ENCODE measurements at regions not wholly inside any gene's neighbourhood (a gene's known extent, or its start where the extent isn't known, plus 50 kb on each side); places are given as distances from the start of the nearest gene placed in this dataset.

- Mint-ChIP-seq H3K4me3 (ENCODE audit: unreplicated experiment) (no peak overlapping the region), H3K27ac (ENCODE audit: unreplicated experiment) (no peak overlapping the region), H3K36me3 (ENCODE audit: low read depth, unreplicated experiment) (no peaks in the 10 kb centered on the region), H3K27me3 (ENCODE audit: unreplicated experiment) (no peaks in the 10 kb centered on the region), H3K4me1 (ENCODE audit: unreplicated experiment) (peaks cover 7% of the 10 kb centered on the region), H3K9me3 (ENCODE audit: unreplicated experiment) (no peaks in the 10 kb centered on the region)
- no peak for DNase-seq (ENCODE audit: low spot score)
- TF ChIP-seq, protein P1, sequence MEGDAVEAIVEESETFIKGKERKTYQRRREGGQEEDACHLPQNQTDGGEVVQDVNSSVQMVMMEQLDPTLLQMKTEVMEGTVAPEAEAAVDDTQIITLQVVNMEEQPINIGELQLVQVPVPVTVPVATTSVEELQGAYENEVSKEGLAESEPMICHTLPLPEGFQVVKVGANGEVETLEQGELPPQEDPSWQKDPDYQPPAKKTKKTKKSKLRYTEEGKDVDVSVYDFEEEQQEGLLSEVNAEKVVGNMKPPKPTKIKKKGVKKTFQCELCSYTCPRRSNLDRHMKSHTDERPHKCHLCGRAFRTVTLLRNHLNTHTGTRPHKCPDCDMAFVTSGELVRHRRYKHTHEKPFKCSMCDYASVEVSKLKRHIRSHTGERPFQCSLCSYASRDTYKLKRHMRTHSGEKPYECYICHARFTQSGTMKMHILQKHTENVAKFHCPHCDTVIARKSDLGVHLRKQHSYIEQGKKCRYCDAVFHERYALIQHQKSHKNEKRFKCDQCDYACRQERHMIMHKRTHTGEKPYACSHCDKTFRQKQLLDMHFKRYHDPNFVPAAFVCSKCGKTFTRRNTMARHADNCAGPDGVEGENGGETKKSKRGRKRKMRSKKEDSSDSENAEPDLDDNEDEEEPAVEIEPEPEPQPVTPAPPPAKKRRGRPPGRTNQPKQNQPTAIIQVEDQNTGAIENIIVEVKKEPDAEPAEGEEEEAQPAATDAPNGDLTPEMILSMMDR (IDR thresholded peaks at IDR 0.05; ENCODE audit: unreplicated experiment) = no peak
These were observed 602.2 kb downstream of the NYAP2 start for GRCh38 chr2:226001716-226002115.

- TF ChIP-seq, protein P1 (IDR thresholded peaks at IDR 0.05; ENCODE audit: unreplicated experiment) = no peak
- no peaks in the 10 kb centered on the region for H3K36me3 Mint-ChIP-seq (ENCODE audit: low read depth, unreplicated experiment)
- H3K27me3 Mint-ChIP-seq (ENCODE audit: unreplicated experiment) = no peaks in the 10 kb centered on the region
- no peaks in the 10 kb centered on the region for H3K9me3 Mint-ChIP-seq (ENCODE audit: unreplicated experiment)
- H3K4me1 Mint-ChIP-seq (ENCODE audit: unreplicated experiment) = peaks cover 7% of the 10 kb centered on the region
- no peak for DNase-seq (ENCODE audit: low spot score)
- no peak overlapping the region for H3K27ac Mint-ChIP-seq (ENCODE audit: unreplicated experiment)
- H3K4me3 Mint-ChIP-seq (ENCODE audit: unreplicated experiment) = no peak overlapping the region
These were observed 600.2 kb downstream of the NYAP2 start for GRCh38 chr2:225999692-226000091.

- TF ChIP-seq, protein P1 (IDR thresholded peaks at IDR 0.05; ENCODE audit: unreplicated experiment) = no peak
- peaks cover 7% of the 10 kb centered on the region for H3K4me1 Mint-ChIP-seq (ENCODE audit: unreplicated experiment)
- no peak overlapping the region for H3K4me3 Mint-ChIP-seq (ENCODE audit: unreplicated experiment)
- DNase-seq (ENCODE audit: low spot score) = no peak
- no peaks in the 10 kb centered on the region for H3K27me3 Mint-ChIP-seq (ENCODE audit: unreplicated experiment)
- H3K9me3 Mint-ChIP-seq (ENCODE audit: unreplicated experiment) = no peaks in the 10 kb centered on the region
- H3K36me3 Mint-ChIP-seq (ENCODE audit: low read depth, unreplicated experiment) = no peaks in the 10 kb centered on the region
- H3K27ac Mint-ChIP-seq (ENCODE audit: unreplicated experiment) = no peak overlapping the region
These were observed 599.1 kb downstream of the NYAP2 start for GRCh38 chr2:225998653-225999052.

DNA sequence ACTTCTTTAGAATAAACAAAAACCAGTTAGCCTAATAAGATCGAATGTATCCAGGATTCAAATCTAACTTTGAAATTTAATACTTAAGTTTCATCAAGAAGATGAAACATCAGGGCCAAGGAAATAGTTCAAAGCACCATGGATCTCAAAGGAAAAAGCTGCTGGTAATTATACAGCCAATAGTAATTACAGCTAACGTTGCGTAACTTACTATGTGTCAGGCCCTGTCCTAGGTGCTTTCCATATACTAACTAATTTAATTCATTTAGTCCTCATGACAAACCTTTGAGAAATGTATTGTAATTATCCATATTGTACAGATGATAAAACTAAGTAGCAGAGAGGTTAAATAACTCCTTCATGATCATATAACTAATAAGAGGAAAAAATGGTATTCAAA lies 598.6 kb downstream of the NYAP2 start:
- DNase-seq (ENCODE audit: low spot score) = no peak
- H3K27ac Mint-ChIP-seq (ENCODE audit: unreplicated experiment) = no peak overlapping the region

GRCh38 chr2:225996462-225996828 lies 596.9 kb downstream of the NYAP2 start:
- no peak overlapping the region for H3K27ac Mint-ChIP-seq (ENCODE audit: unreplicated experiment)

More for the DNA sequence above, 598.6 kb downstream of the NYAP2 start:
- H3K4me3 Mint-ChIP-seq (ENCODE audit: unreplicated experiment) = no peak overlapping the region
- H3K9me3 Mint-ChIP-seq (ENCODE audit: unreplicated experiment) = no peaks in the 10 kb centered on the region
- no peaks in the 10 kb centered on the region for H3K27me3 Mint-ChIP-seq (ENCODE audit: unreplicated experiment)
- TF ChIP-seq, protein P1 (IDR thresholded peaks at IDR 0.05; ENCODE audit: unreplicated experiment) = no peak
- H3K36me3 Mint-ChIP-seq (ENCODE audit: low read depth, unreplicated experiment) = no peaks in the 10 kb centered on the region
- H3K4me1 Mint-ChIP-seq (ENCODE audit: unreplicated experiment) = peaks cover 7% of the 10 kb centered on the region

More at GRCh38 chr2:225996462-225996828, 596.9 kb downstream of the NYAP2 start:
- Mint-ChIP-seq H3K9me3 (ENCODE audit: unreplicated experiment) (no peaks in the 10 kb centered on the region), H3K4me3 (ENCODE audit: unreplicated experiment) (no peak overlapping the region), H3K27me3 (ENCODE audit: unreplicated experiment) (no peaks in the 10 kb centered on the region), H3K4me1 (ENCODE audit: unreplicated experiment) (no peaks in the 10 kb centered on the region), H3K36me3 (ENCODE audit: low read depth, unreplicated experiment) (no peaks in the 10 kb centered on the region)
- TF ChIP-seq, protein P1 (IDR thresholded peaks at IDR 0.05; ENCODE audit: unreplicated experiment) = no peak
- DNase-seq (ENCODE audit: low spot score) = no peak

All from endothelial cell (in vitro differentiated cells).